B cell (primary cell): ENCODE measurements at regions not wholly inside any gene's neighbourhood (a gene's known extent, or its start where the extent isn't known, plus 50 kb on each side); places are given as distances from the start of the nearest gene placed in this dataset.

Experiments used
- EZH2 ChIP-seq: IDR thresholded peaks from 2 replicates; pipeline ENCODE4 v1.6.1; 2012; ENCODE audit warnings: borderline replicate concordance, low read depth, mild to moderate bottlenecking, moderate library complexity, low read length; ENCODE audit not compliant: insufficient read depth, poor library complexity, severe bottlenecking
- TF ChIP-seq, protein P1 (sequence below): fragments of 200-600 bp; IDR thresholded peaks from one replicate; pipeline ENCODE4 v1.8.0; 2022; ENCODE audit warnings: antibody characterized with exemption, mild to moderate bottlenecking

DNA sequence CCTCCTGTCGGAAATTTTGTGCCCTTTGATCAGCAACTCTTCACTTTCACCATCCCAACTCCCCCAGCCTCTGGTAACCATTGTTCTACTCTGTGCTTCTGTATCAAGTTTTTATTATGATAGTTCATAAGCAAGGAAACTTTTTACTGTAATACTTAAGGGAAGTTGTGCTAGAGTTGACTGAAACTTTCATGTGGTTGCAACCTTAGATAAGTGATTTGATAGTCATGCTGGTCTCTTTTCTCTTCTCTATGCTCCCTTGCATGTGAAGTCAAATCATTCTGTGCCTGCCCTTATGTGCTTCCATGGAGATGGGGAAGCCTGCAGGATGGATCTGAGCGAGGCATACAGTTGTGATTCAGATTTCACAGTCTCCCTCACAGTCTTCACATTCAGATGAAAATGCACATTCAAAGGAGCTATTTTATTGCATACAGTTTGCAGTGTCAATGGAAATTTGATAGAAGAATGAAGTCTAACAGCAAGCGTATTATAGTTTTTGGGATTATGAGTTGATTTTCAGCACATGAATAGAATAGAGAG is 1428.3 kb upstream of the TENM3 start:
- TF ChIP-seq, protein P1, sequence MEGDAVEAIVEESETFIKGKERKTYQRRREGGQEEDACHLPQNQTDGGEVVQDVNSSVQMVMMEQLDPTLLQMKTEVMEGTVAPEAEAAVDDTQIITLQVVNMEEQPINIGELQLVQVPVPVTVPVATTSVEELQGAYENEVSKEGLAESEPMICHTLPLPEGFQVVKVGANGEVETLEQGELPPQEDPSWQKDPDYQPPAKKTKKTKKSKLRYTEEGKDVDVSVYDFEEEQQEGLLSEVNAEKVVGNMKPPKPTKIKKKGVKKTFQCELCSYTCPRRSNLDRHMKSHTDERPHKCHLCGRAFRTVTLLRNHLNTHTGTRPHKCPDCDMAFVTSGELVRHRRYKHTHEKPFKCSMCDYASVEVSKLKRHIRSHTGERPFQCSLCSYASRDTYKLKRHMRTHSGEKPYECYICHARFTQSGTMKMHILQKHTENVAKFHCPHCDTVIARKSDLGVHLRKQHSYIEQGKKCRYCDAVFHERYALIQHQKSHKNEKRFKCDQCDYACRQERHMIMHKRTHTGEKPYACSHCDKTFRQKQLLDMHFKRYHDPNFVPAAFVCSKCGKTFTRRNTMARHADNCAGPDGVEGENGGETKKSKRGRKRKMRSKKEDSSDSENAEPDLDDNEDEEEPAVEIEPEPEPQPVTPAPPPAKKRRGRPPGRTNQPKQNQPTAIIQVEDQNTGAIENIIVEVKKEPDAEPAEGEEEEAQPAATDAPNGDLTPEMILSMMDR = no peak
- no peak for TF ChIP-seq EZH2
